H1 (cell line): ENCODE measurements at regions not wholly inside any gene's neighbourhood (a gene's known extent, or its start where the extent isn't known, plus 50 kb on each side); places are given as distances from the start of the nearest gene placed in this dataset.
A peak's percentile ranks its signal among the peaks of the same experiment; 100 is the strongest.

Experiments used
- CTCF ChIA-PET: fragments of 300-600 bp; sonication (Branson Sonifier 250); formaldehyde crosslinking; loops from one replicate; lab custom pipeline; 2021; ENCODE audit not compliant: partially characterized antibody; lab: Charles Lee
- POLR2A ChIA-PET: fragments of 300-600 bp; sonication (Branson Sonifier 250); formaldehyde crosslinking; loops from one replicate; lab custom pipeline; 2021; ENCODE audit warnings: inconsistent platforms; ENCODE audit not compliant: partially characterized antibody; lab: Charles Lee
- DNase-seq, 2 experiments: peaks; one replicate each; pipeline versions ENCODE4 v3.0.0 to v3.0.0-alpha.2; 2010 to 2022; ENCODE audit warnings: low spot score in 2 of 2, low read depth in 1 of 2, mixed read lengths in 1 of 2
- FAIRE-seq: peaks from 2 replicates; lab custom pipeline; 2011; peaks lifted over from hg19 to GRCh38; lab: Jason Lieb, UNC
- H2AFZ ChIP-seq: 2 replicates; pipeline ENCODE4 v1.8.1; 2012; ENCODE audit warnings: low read length, inconsistent platforms
- H2AK5ac ChIP-seq: 2 replicates; pipeline ENCODE4 v1.6.1; 2013; ENCODE audit warnings: low read depth, low read length
- H2BK120ac ChIP-seq: replicated peaks from 2 replicates; pipeline ENCODE3; 2013; ENCODE audit warnings: low read depth, low read length, inconsistent platforms
- H2BK12ac ChIP-seq: 2 replicates; pipeline ENCODE4 v1.6.1; 2013; ENCODE audit warnings: low read depth, low read length
- H2BK15ac ChIP-seq: 2 replicates; pipeline ENCODE4 v1.6.1; 2013; ENCODE audit warnings: low read length
- H2BK20ac ChIP-seq: 2 replicates; pipeline ENCODE4 v1.6.1; 2013; ENCODE audit warnings: low read length
- H2BK5ac ChIP-seq: 2 replicates; pipeline ENCODE4 v1.6.1; 2013; ENCODE audit warnings: low read depth, low read length
- H3K14ac ChIP-seq: 2 replicates; pipeline ENCODE4 v1.6.1; 2013; ENCODE audit warnings: inconsistent platforms; ENCODE audit not compliant: insufficient read length
- H3K18ac ChIP-seq: 2 replicates; pipeline ENCODE4 v1.6.1; 2013; ENCODE audit warnings: low read length; ENCODE audit errors: extremely low read depth
- H3K23ac ChIP-seq: 2 replicates; pipeline ENCODE4 v1.6.1; 2013; ENCODE audit warnings: inconsistent platforms; ENCODE audit not compliant: insufficient read length
- H3K23me2 ChIP-seq: 2 replicates; pipeline ENCODE4 v1.6.1; 2013; ENCODE audit warnings: low read depth, low read length
- H3K27ac ChIP-seq: 2 replicates; pipeline ENCODE4 v1.6.1; 2011; ENCODE audit warnings: low read depth, low read length, inconsistent platforms
- H3K27me3 ChIP-seq, 4 experiments: replicated peaks in 1 of 4; 1 replicate in 1 of 4; 2 replicates in 3 of 4; pipeline versions ENCODE4 v1.6.1 to v1.8.1; 2011 to 2013; ENCODE audit warnings: low read length in 3 of 4, mild to moderate bottlenecking in 3 of 4, inconsistent platforms in 2 of 4, mixed read lengths in 2 of 4, moderate library complexity in 1 of 4; ENCODE audit not compliant: control insufficient read depth in 3 of 4, insufficient read depth in 3 of 4; ENCODE audit errors: extremely low read depth in 1 of 4
- H3K36me3 ChIP-seq, 4 experiments: 2 replicates each; pipeline versions ENCODE4 v1.6.1 to v1.8.1; 2011 to 2013; ENCODE audit warnings: mild to moderate bottlenecking in 4 of 4, low read length in 3 of 4, moderate library complexity in 2 of 4, control low read depth in 1 of 4, inconsistent platforms in 1 of 4; ENCODE audit not compliant: insufficient read depth in 4 of 4, control insufficient read depth in 2 of 4
- H3K4ac ChIP-seq: replicated peaks from 2 replicates; pipeline ENCODE3; 2013; ENCODE audit warnings: low read length, low read depth, mixed read lengths, inconsistent platforms; ENCODE audit not compliant: insufficient read length
- H3K4me1 ChIP-seq, 4 experiments: replicated peaks in 1 of 4; 1 replicate in 1 of 4; 2 replicates in 3 of 4; pipeline versions ENCODE4 v1.6.1 to v1.8.1; 2011 to 2013; ENCODE audit warnings: low read length in 3 of 4, inconsistent platforms in 2 of 4, mixed read lengths in 1 of 4; ENCODE audit not compliant: insufficient read depth in 4 of 4, control insufficient read depth in 3 of 4
- H3K4me2 ChIP-seq, 2 experiments: 2 replicates each; pipeline versions ENCODE4 v1.6.1 to v1.8.1; 2011 to 2013; ENCODE audit warnings: low read depth in 2 of 2, low read length in 2 of 2, control low read depth in 1 of 2, inconsistent platforms in 1 of 2, mild to moderate bottlenecking in 1 of 2; ENCODE audit not compliant: insufficient read depth in 1 of 2
- H3K4me3 ChIP-seq, 4 experiments: fragments of 200-600, 300-600 bp in 1 of 4; sonication (generic), shearing (Covaris generic), sonication (Bioruptor Twin) in 1 of 4; 2 replicates each; pipeline versions ENCODE4 v1.5.1 to v1.8.1; 2011 to 2016; ENCODE audit warnings: low read length in 4 of 4, low read depth in 3 of 4, control low read depth in 2 of 4, inconsistent platforms in 2 of 4, mild to moderate bottlenecking in 2 of 4, mixed read lengths in 1 of 4, moderate library complexity in 1 of 4; ENCODE audit not compliant: insufficient read depth in 2 of 4; ENCODE audit errors: extremely low read depth in 1 of 4
- H3K56ac ChIP-seq: replicated peaks from 2 replicates; pipeline ENCODE3; 2013; ENCODE audit warnings: low read depth, mild to moderate bottlenecking, mixed read lengths, low read length, inconsistent platforms; ENCODE audit not compliant: insufficient read length
- H3K79me1 ChIP-seq: 2 replicates; pipeline ENCODE4 v1.6.1; 2013; ENCODE audit warnings: low read depth, low read length, control low read depth
- H3K79me2 ChIP-seq, 2 experiments: 2 replicates each; pipeline versions ENCODE4 v1.6.1 to v1.8.1; 2012 to 2013; ENCODE audit warnings: low read length in 2 of 2, mild to moderate bottlenecking in 2 of 2, inconsistent platforms in 1 of 2; ENCODE audit not compliant: insufficient read depth in 2 of 2, control insufficient read depth in 1 of 2
- H3K9ac ChIP-seq, 4 experiments: replicated peaks in 1 of 4; 1 replicate in 1 of 4; 2 replicates in 3 of 4; pipeline versions ENCODE4 v1.6.1 to v1.8.1; 2011 to 2013; ENCODE audit warnings: low read depth in 3 of 4, low read length in 3 of 4, control low read depth in 2 of 4, mild to moderate bottlenecking in 2 of 4, moderate library complexity in 2 of 4, inconsistent platforms in 1 of 4; ENCODE audit errors: extremely low read depth in 1 of 4
- H3K9me3 ChIP-seq, 2 experiments: 2 replicates each; pipeline versions ENCODE4 v1.6.1 to v1.8.1; 2012 to 2013; ENCODE audit warnings: mild to moderate bottlenecking in 2 of 2, moderate library complexity in 2 of 2, control low read depth in 1 of 2, inconsistent platforms in 1 of 2, low read depth in 1 of 2, low read length in 1 of 2, mixed read lengths in 1 of 2; ENCODE audit not compliant: insufficient read depth in 2 of 2
- H4K20me1 ChIP-seq, 2 experiments: replicated peaks in 1 of 2; 2 replicates each; pipeline versions ENCODE3 to v1.8.1; 2011 to 2013; ENCODE audit warnings: inconsistent platforms in 2 of 2, low read length in 2 of 2, mild to moderate bottlenecking in 1 of 2; ENCODE audit not compliant: insufficient read depth in 2 of 2, control insufficient read depth in 1 of 2
- H4K5ac ChIP-seq: 2 replicates; pipeline ENCODE4 v1.6.1; 2013; ENCODE audit warnings: low read length, low read depth, mixed read lengths, inconsistent platforms; ENCODE audit not compliant: insufficient read length
- H4K8ac ChIP-seq: 2 replicates; pipeline ENCODE4 v1.8.0; 2013; ENCODE audit warnings: mild to moderate bottlenecking, moderate library complexity, low read length, inconsistent platforms; ENCODE audit not compliant: insufficient read depth; ENCODE audit errors: extremely low read depth
- H4K91ac ChIP-seq: replicated peaks from 2 replicates; pipeline ENCODE3; 2013; ENCODE audit warnings: low read length, mixed read lengths, inconsistent platforms; ENCODE audit not compliant: insufficient read length
- EZH2 ChIP-seq: fragments of 200-600 bp; sonication (generic); IDR thresholded peaks from 2 replicates; pipeline ENCODE4 v1.7.1; 2012; ENCODE audit warnings: low read depth, mild to moderate bottlenecking, moderate library complexity, low read length, inconsistent platforms; ENCODE audit not compliant: severe bottlenecking
- JUND ChIP-seq: IDR thresholded peaks from 2 replicates; pipeline ENCODE4 v1.6.1; 2011; ENCODE audit warnings: mild to moderate bottlenecking, improper control_type of control experiment, low read length
- KDM4A ChIP-seq: IDR thresholded peaks from one replicate; pipeline ENCODE4 v1.7.1; 2012; ENCODE audit warnings: low read depth, mild to moderate bottlenecking, moderate library complexity, low read length, inconsistent platforms; ENCODE audit not compliant: severe bottlenecking
- NANOG ChIP-seq: IDR thresholded peaks from 2 replicates; pipeline ENCODE4 v1.6.1; 2011; ENCODE audit warnings: low read length, low read depth, mild to moderate bottlenecking, inconsistent platforms; ENCODE audit not compliant: insufficient read depth, poor library complexity, severe bottlenecking
- SIN3A ChIP-seq, 2 experiments: IDR thresholded peaks in 1 of 2; conservative IDR thresholded peaks in 1 of 2; 2 replicates each; pipeline ENCODE4 v1.6.1; 2011 to 2012; ENCODE audit warnings: low read length in 2 of 2, improper control_type of control experiment in 1 of 2, low read depth in 1 of 2, mild to moderate bottlenecking in 1 of 2
- WGBS, 2 experiments: shearing (Covaris generic) in 1 of 2; methylation state at CpG; one replicate each; pipeline versions ENCODE4 v1.1.6 to v1.1.7; 2013 to 2015; ENCODE audit warnings: low lambda C conversion rate in 2 of 2, mixed read lengths in 2 of 2, inconsistent platforms in 1 of 2, low coverage in 1 of 2, missing lambda C conversion rate in 1 of 2; ENCODE audit not compliant: insufficient replicate concordance in 2 of 2, insufficient coverage in 1 of 2, insufficient read length in 1 of 2; ENCODE audit errors: extremely low coverage in 1 of 2, missing lambda C conversion rate in 1 of 2; 5-methylcytosine and 5-hydroxymethylcytosine counted together

DNA sequence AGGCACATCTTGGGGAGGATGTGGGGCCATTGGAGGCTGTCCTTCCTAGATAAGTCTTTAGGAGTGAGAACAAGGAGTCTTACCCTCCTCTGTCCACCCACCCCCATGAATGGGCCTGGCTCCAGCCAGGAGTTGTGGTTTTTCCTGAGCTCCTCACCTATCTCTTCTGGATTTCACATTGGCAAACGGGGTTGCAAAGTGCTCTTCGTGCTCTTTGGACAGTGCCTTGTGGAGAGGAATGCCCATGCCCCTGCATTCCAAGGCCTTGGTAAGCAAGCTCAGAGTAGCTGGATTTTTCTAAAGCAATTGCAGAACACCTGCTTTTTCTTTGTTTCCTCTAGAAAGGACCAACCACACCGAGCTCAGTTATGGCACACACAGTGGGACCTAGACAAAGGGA, 152.1 kb upstream of the CAMK1G start:
- H3K56ac ChIP-seq, result no peak overlapping the region
- H3K9ac ChIP-seq, result no peak overlapping the region
- H3K23ac ChIP-seq, result no peak overlapping the region
- ChIA-PET POLR2A (interaction anchor here (1.2 kb wide), 1 partner anchor 47 kb away, joined by 3 read pairs; no protein-coding TSS in a partner anchor), CTCF (interaction anchor here (0.9 to 1.6 kb wide), 2 partner anchors 78 to 81 kb away, joined by 4 to 6 read pairs; no protein-coding TSS in a partner anchor)
- H2BK5ac ChIP-seq, result 0 out of 2 replicates have a peak overlapping the region, but pooled peaks have one; percentile 8
- H3K23me2 ChIP-seq, result no peaks in the 10 kb centered on the region; the same call in 1 of the 2 replicates
- no peak overlapping the region for H3K27ac ChIP-seq
- WGBS, 2 experiments, result 90% methylated on average over 3 of the region's 3 CpGs; no CpG with 5 or more reads in 1 of the 2 experiments
- H3K4ac ChIP-seq, result peak overlapping the region; percentile 10
- no peak overlapping the region for H3K14ac ChIP-seq
- H4K20me1 ChIP-seq, result no peaks in the 10 kb centered on the region
- no peak overlapping the region for H4K8ac ChIP-seq
- H3K79me2 ChIP-seq, result peaks cover 0 to 16% of the 10 kb centered on the region in 2 experiments; a peak in 2 of 4 replicates
- peaks cover 0 to 6% (median 2%) of the 10 kb centered on the region in 4 experiments; a peak in 2 of 8 replicates for H3K36me3 ChIP-seq
- H2AFZ ChIP-seq, result no peak overlapping the region
- FAIRE-seq (no peak), DNase-seq (no peak)
- H3K9me3 ChIP-seq, result no peaks in the 10 kb centered on the region
- peak overlapping the region; percentile 32 for H4K91ac ChIP-seq
- no peaks in the 10 kb centered on the region for H3K27me3 ChIP-seq
- H2BK15ac ChIP-seq, result no peak overlapping the region
- no peak overlapping the region; the same call in 1 of the 2 replicates for H2BK20ac ChIP-seq
- H3K79me1 ChIP-seq, result no peaks in the 10 kb centered on the region
- no peak overlapping the region for H3K4me3 ChIP-seq
- no peak overlapping the region for H4K5ac ChIP-seq
- TF ChIP-seq JUND, result no peak
- no peak for TF ChIP-seq KDM4A
- TF ChIP-seq SIN3A (conservative IDR thresholded peaks at IDR 0.05 in 1 of 2, IDR thresholded peaks at IDR 0.05 in 1 of 2; ENCODE audit: low read depth in 1 of 2, low read length in 2 of 2), result no peak
- no peak for TF ChIP-seq NANOG
- no peak for TF ChIP-seq EZH2
- peak overlapping the region; percentile 45 for H2BK12ac ChIP-seq
- 0 out of 2 replicates have a peak overlapping the region, but pooled peaks have one; percentile 18 for H2AK5ac ChIP-seq
- peak overlapping the region in 1 of 2 experiments; percentile 67; a peak in 1 of 4 replicates for H3K4me2 ChIP-seq
- H3K18ac ChIP-seq, result peak overlapping the region; percentile 48; the same call in 1 of the 2 replicates
- H2BK120ac ChIP-seq, result no peak overlapping the region
- peaks cover 13 to 47% (median 42%) of the 10 kb centered on the region in 4 experiments for H3K4me1 ChIP-seq
